Glomerular visceral epithelial cell (primary cell): ENCODE measurements at regions not wholly inside any gene's neighbourhood (a gene's known extent, or its start where the extent isn't known, plus 50 kb on each side); places are given as distances from the start of the nearest gene placed in this dataset.
A peak's percentile ranks its signal among the peaks of the same experiment; 100 is the strongest.
"Not testable (repeated sequence)": the region's sequence is repeated elsewhere in the genome, so short reads cannot be mapped to it uniquely, and the experiment has no call there.

ENCODE experiments used
- DNase-seq: peaks from one replicate; pipeline ENCODE4 v3.0.0-alpha.2; 2016; ENCODE audit errors: extremely low spot score

- DNase-seq, result no peak
Observed at GRCh38 chr5:113721171-113721570, 207.7 kb downstream of the YTHDC2 start.

GRCh38 chr5:113723021-113723420 is 209.5 kb downstream of the YTHDC2 start:
- no peak for DNase-seq

GRCh38 chr5:113735751-113736150 is 222.3 kb downstream of the YTHDC2 start:
- no peak for DNase-seq

GRCh38 chr5:113742176-113742575 is 228.7 kb downstream of the YTHDC2 start:
- DNase-seq, result no peak

- DNase-seq, result no peak
Observed at GRCh38 chr5:113742639-113743038, 229.1 kb downstream of the YTHDC2 start.

GRCh38 chr5:113748403-113748802 is 234.9 kb downstream of the YTHDC2 start:
- DNase-seq, result no peak

GRCh38 chr5:113749334-113749733 is 235.8 kb downstream of the YTHDC2 start:
- DNase-seq, result no peak

- not testable (repeated sequence) for DNase-seq
Observed at GRCh38 chr5:113753182-113753581, 239.7 kb downstream of the YTHDC2 start.

- no peak for DNase-seq
Observed at GRCh38 chr5:113755516-113755915, 242.0 kb downstream of the YTHDC2 start.

- DNase-seq, result no peak
Observed at GRCh38 chr5:113757508-113757907, 244.0 kb downstream of the YTHDC2 start.

GRCh38 chr5:113759505-113759904 is 246.0 kb downstream of the YTHDC2 start:
- no peak for DNase-seq

GRCh38 chr5:113760486-113760885 is 247.0 kb downstream of the YTHDC2 start:
- DNase-seq, result peak; percentile 9

GRCh38 chr5:113761594-113761993 is 248.1 kb downstream of the YTHDC2 start:
- no peak for DNase-seq

- DNase-seq, result no peak
Observed at GRCh38 chr5:113764382-113764781, 250.9 kb downstream of the YTHDC2 start.

- not testable (repeated sequence) for DNase-seq
Observed at GRCh38 chr5:113766827-113767226, 253.3 kb downstream of the YTHDC2 start.

- DNase-seq, result no peak
Observed at GRCh38 chr5:113770648-113771047, 257.2 kb downstream of the YTHDC2 start.

GRCh38 chr5:113771483-113771882 is 258.0 kb downstream of the YTHDC2 start:
- DNase-seq, result peak; percentile 31

GRCh38 chr5:113776168-113776567 is 262.7 kb downstream of the YTHDC2 start:
- no peak for DNase-seq

- DNase-seq, result no peak
Observed at GRCh38 chr5:113776832-113777525, 263.5 kb downstream of the YTHDC2 start.

- DNase-seq, result no peak
Observed at GRCh38 chr5:113778147-113778546, 264.7 kb downstream of the YTHDC2 start.

GRCh38 chr5:113788141-113788655 is 274.7 kb downstream of the YTHDC2 start:
- DNase-seq, result no peak

- DNase-seq, result no peak
Observed at GRCh38 chr5:113789769-113790168, 276.3 kb downstream of the YTHDC2 start.

GRCh38 chr5:113792806-113793205 is 279.3 kb downstream of the YTHDC2 start:
- no peak for DNase-seq

- no peak for DNase-seq
Observed at GRCh38 chr5:113794981-113795380, 281.5 kb downstream of the YTHDC2 start.
